ENCODE measurements at regions not wholly inside any gene's neighbourhood (a gene's known extent, or its start where the extent isn't known, plus 50 kb on each side); places are given as distances from the start of the nearest gene placed in this dataset.

DNA sequence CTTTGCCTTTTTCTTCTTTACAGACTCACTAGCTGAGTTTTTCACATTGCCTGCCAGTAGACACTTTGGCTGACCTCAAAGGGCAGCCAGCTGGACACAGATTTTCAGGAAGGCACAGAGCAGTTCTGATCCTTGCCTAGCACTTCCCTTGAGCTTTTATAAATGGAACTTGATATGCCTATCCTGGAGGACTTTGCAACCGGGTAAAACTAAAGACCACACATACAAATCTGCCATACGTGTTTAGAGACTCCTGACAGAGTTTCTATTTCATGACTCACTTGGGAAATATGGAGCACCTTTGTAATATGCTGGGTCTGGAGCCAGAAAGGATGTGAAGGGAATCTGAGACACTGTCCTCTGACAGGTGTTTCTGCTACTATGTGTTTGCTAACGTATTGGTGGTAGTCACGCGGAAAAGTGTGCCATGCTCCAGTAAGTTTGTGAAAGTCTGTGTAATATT lies 56.7 kb upstream of the RASSF6 start (continued):
- TF ChIP-seq, protein P1, sequence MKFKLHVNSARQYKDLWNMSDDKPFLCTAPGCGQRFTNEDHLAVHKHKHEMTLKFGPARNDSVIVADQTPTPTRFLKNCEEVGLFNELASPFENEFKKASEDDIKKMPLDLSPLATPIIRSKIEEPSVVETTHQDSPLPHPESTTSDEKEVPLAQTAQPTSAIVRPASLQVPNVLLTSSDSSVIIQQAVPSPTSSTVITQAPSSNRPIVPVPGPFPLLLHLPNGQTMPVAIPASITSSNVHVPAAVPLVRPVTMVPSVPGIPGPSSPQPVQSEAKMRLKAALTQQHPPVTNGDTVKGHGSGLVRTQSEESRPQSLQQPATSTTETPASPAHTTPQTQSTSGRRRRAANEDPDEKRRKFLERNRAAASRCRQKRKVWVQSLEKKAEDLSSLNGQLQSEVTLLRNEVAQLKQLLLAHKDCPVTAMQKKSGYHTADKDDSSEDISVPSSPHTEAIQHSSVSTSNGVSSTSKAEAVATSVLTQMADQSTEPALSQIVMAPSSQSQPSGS (CRISPR knock-in tag; IDR thresholded peaks at IDR 0.05) = no peak
- TF ChIP-seq ZNF552 (CRISPR knock-in tag; IDR thresholded peaks at IDR 0.05; ENCODE audit: borderline replicate concordance) = no peak

DNA sequence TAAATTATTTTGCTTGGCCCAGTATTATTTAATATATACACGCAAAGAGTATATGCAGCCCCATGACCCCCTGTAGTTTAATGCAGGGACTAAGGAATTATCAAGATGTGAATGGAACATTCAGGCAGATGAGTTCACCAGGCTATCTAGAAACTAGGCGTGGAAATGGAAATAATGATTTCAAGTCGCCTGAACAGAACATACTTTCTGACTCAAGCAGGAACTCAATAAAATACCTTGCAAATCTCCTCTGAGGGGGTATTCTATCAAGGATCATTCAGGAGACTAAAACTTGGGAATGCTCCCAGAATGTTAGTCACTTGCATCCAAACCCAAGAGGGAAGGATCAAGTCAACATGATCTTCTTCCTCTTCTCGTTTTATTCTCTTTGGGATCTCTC lies 59.6 kb upstream of the RASSF6 start:
- intact Hi-C loops (cut with micrococcal nuclease; ENCODE audit: unreplicated experiment) (no loop called here), in situ Hi-C loops (cut with HindIII; ENCODE audit: extremely low pct_ligation_motif_present, low pct_unique_long_range_greater_than_20kb) (no loop called here)
- FAIRE-seq = no peak
- TF ChIP-seq, protein P2, sequence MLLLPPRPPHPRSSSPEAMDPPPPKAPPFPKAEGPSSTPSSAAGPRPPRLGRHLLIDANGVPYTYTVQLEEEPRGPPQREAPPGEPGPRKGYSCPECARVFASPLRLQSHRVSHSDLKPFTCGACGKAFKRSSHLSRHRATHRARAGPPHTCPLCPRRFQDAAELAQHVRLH (CRISPR knock-in tag; IDR thresholded peaks at IDR 0.05; ENCODE audit: borderline replicate concordance, low read depth) = no peak
- TF ChIP-seq ZNF652 (CRISPR knock-in tag; IDR thresholded peaks at IDR 0.05; ENCODE audit: borderline replicate concordance, low read depth) = no peak
- TF ChIP-seq SMAD9 (CRISPR knock-in tag; IDR thresholded peaks at IDR 0.05) = no peak
- TF ChIP-seq MTF1 (CRISPR knock-in tag; IDR thresholded peaks at IDR 0.05) = no peak
- no peak for TF ChIP-seq TOPORS (CRISPR knock-in tag; IDR thresholded peaks at IDR 0.05)
- TF ChIP-seq NR1H2 (CRISPR knock-in tag; IDR thresholded peaks at IDR 0.05; ENCODE audit: borderline replicate concordance, low read depth) = no peak
- no peak for TF ChIP-seq EED (CRISPR knock-in tag; IDR thresholded peaks at IDR 0.05)
- TF ChIP-seq FIP1L1 (IDR thresholded peaks at IDR 0.05; ENCODE audit: borderline replicate concordance, insufficient read depth, low read depth, low read length) = no peak
- TF ChIP-seq, protein P3, sequence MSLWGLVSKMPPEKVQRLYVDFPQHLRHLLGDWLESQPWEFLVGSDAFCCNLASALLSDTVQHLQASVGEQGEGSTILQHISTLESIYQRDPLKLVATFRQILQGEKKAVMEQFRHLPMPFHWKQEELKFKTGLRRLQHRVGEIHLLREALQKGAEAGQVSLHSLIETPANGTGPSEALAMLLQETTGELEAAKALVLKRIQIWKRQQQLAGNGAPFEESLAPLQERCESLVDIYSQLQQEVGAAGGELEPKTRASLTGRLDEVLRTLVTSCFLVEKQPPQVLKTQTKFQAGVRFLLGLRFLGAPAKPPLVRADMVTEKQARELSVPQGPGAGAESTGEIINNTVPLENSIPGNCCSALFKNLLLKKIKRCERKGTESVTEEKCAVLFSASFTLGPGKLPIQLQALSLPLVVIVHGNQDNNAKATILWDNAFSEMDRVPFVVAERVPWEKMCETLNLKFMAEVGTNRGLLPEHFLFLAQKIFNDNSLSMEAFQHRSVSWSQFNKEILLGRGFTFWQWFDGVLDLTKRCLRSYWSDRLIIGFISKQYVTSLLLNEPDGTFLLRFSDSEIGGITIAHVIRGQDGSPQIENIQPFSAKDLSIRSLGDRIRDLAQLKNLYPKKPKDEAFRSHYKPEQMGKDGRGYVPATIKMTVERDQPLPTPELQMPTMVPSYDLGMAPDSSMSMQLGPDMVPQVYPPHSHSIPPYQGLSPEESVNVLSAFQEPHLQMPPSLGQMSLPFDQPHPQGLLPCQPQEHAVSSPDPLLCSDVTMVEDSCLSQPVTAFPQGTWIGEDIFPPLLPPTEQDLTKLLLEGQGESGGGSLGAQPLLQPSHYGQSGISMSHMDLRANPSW (CRISPR knock-in tag; IDR thresholded peaks at IDR 0.05; ENCODE audit: borderline replicate concordance) = no peak
- no peak for TF ChIP-seq ZNF550 (CRISPR knock-in tag; IDR thresholded peaks at IDR 0.05; ENCODE audit: borderline replicate concordance)
- Histone ChIP-seq H3K4me3 (replicated peaks in 1 of 3; ENCODE audit: insufficient read depth in 1 of 3, low read depth in 2 of 3, low read length in 3 of 3) (no peak overlapping the region), H3K79me2 (ENCODE audit: insufficient read depth, low read length) (no peaks in the 10 kb centered on the region), H3K36me3 (replicated peaks in 1 of 2; ENCODE audit: control insufficient read depth in 1 of 2, insufficient read depth in 2 of 2, low read length in 2 of 2) (no peaks in the 10 kb centered on the region), H4K20me1 (ENCODE audit: insufficient read depth, low read length) (no peaks in the 10 kb centered on the region), H3K4me1 (ENCODE audit: insufficient read depth, low read length) (no peaks in the 10 kb centered on the region), H3K9me3 (ENCODE audit: low read length) (no peaks in the 10 kb centered on the region), H3K4me2 (ENCODE audit: low read depth, low read length) (no peak overlapping the region), H3K27ac (ENCODE audit: extremely low read length, insufficient read depth, low read length) (no peak overlapping the region), H3K9ac (ENCODE audit: insufficient read depth, low read depth, low read length) (no peak overlapping the region), H2AFZ (ENCODE audit: low read length) (no peak overlapping the region), H3K27me3 (ENCODE audit: control insufficient read depth in 1 of 2, insufficient read depth in 2 of 2, low read length in 2 of 2) (no peaks in the 10 kb centered on the region; a peak in 2 of 5 replicates)
- ChIA-PET POLR2A (no interaction called here), CTCF (ENCODE audit: low intra/inter-chr PET ratio, low total read pairs) (no interaction called here)
- WGBS (ENCODE audit: low lambda C conversion rate) = 31% methylated on average over 4 of the region's 4 CpGs
- no TSS peak for BruUV-seq (replicated peaks)
- ATAC-seq = no peak
- no peak for DNase-seq (ENCODE audit: low spot score)
